MCF 10A (cell line): ENCODE measurements at regions not wholly inside any gene's neighbourhood (a gene's known extent, or its start where the extent isn't known, plus 50 kb on each side); places are given as distances from the start of the nearest gene placed in this dataset.

Source experiments
- BruUV-seq: library from RNA; stranded (reverse); fragments of 400-500 nt; replicated peaks from 2 replicates; lab custom pipeline; 2021; lab: Mats Ljungman, UMichigan
- CTCF ChIA-PET: fragments of 300-600 bp; sonication (Branson Sonifier 250); formaldehyde crosslinking; extraction: SDS; loops from one replicate; lab custom pipeline; 2021; ENCODE audit warnings: antibody characterized with exemption, inconsistent platforms; lab: Yijun Ruan, JAX
- POLR2A ChIA-PET: fragments of 300-600, 350-650 bp; sonication (Branson Sonifier 250); formaldehyde crosslinking; extraction: SDS; loops from one replicate; lab custom pipeline; 2020; ENCODE audit warnings: antibody characterized with exemption, inconsistent platforms; lab: Yijun Ruan, JAX
- DNase-seq: peaks from one replicate; pipeline ENCODE4 v3.0.0-alpha.2; 2018; ENCODE audit not compliant: unreplicated experiment
- H3K27ac Mint-ChIP-seq: one replicate; pipeline ENCODE4 v1.8.0; 2022; ENCODE audit warnings: mild to moderate bottlenecking, low read depth, mixed read lengths; ENCODE audit not compliant: unreplicated experiment
- H3K27me3 Mint-ChIP-seq: one replicate; pipeline ENCODE4 v1.8.0; 2022; ENCODE audit warnings: mixed read lengths; ENCODE audit not compliant: insufficient read depth, unreplicated experiment
- H3K36me3 Mint-ChIP-seq: one replicate; pipeline ENCODE4 v1.8.0; 2022; ENCODE audit warnings: mild to moderate bottlenecking, moderate library complexity, mixed read lengths; ENCODE audit not compliant: insufficient read depth, unreplicated experiment
- H3K4me1 Mint-ChIP-seq: one replicate; pipeline ENCODE4 v1.8.0; 2022; ENCODE audit warnings: mixed read lengths; ENCODE audit not compliant: insufficient read depth, unreplicated experiment
- H3K4me3 Mint-ChIP-seq: one replicate; pipeline ENCODE4 v1.8.0; 2022; ENCODE audit warnings: mild to moderate bottlenecking, moderate library complexity, mixed read lengths; ENCODE audit not compliant: unreplicated experiment
- H3K9me3 Mint-ChIP-seq: one replicate; pipeline ENCODE4 v1.8.0; 2022; ENCODE audit warnings: mixed read lengths; ENCODE audit not compliant: unreplicated experiment
- intact Hi-C: fragments of 100-400 bp; cut with micrococcal nuclease; formaldehyde crosslinking; loops from 2 replicates; pipeline ENCODE4 v1.14.1; 2022
- TF ChIP-seq, protein P1 (sequence below): fragments of 200-600 bp; IDR thresholded peaks from one replicate; pipeline ENCODE4 v1.8.0; 2022; ENCODE audit warnings: antibody characterized with exemption, mild to moderate bottlenecking; ENCODE audit not compliant: unreplicated experiment

- ChIA-PET CTCF (no interaction called here), POLR2A (no interaction called here)
- H3K4me1 Mint-ChIP-seq, result no peaks in the 10 kb centered on the region
- no peak overlapping the region for H3K4me3 Mint-ChIP-seq
- TF ChIP-seq, protein P1, sequence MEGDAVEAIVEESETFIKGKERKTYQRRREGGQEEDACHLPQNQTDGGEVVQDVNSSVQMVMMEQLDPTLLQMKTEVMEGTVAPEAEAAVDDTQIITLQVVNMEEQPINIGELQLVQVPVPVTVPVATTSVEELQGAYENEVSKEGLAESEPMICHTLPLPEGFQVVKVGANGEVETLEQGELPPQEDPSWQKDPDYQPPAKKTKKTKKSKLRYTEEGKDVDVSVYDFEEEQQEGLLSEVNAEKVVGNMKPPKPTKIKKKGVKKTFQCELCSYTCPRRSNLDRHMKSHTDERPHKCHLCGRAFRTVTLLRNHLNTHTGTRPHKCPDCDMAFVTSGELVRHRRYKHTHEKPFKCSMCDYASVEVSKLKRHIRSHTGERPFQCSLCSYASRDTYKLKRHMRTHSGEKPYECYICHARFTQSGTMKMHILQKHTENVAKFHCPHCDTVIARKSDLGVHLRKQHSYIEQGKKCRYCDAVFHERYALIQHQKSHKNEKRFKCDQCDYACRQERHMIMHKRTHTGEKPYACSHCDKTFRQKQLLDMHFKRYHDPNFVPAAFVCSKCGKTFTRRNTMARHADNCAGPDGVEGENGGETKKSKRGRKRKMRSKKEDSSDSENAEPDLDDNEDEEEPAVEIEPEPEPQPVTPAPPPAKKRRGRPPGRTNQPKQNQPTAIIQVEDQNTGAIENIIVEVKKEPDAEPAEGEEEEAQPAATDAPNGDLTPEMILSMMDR, result no peak
- H3K36me3 Mint-ChIP-seq, result no peaks in the 10 kb centered on the region
- H3K27ac Mint-ChIP-seq, result no peak overlapping the region
- no TSS peak for BruUV-seq
- intact Hi-C loops, result no loop called here
- no peak for DNase-seq
- no peaks in the 10 kb centered on the region for H3K27me3 Mint-ChIP-seq
- H3K9me3 Mint-ChIP-seq, result peaks cover 13% of the 10 kb centered on the region
These were observed 617.3 kb upstream of the ST8SIA4 start for GRCh38 chr5:101520417-101520816.

- no peak overlapping the region for H3K27ac Mint-ChIP-seq
- POLR2A ChIA-PET, result no interaction called here
- no peak for DNase-seq
- H3K4me1 Mint-ChIP-seq, result no peaks in the 10 kb centered on the region
- no peaks in the 10 kb centered on the region for H3K27me3 Mint-ChIP-seq
- no TSS peak for BruUV-seq
- CTCF ChIA-PET, result interaction anchor here (0.6 kb wide), 2 partner anchors 16 to 639 kb away, joined by 3 to 4 read pairs; no protein-coding TSS in a partner anchor
- intact Hi-C loops, result no loop called here
- TF ChIP-seq, protein P1, result no peak
- no peak overlapping the region for H3K4me3 Mint-ChIP-seq
- peaks cover 14% of the 10 kb centered on the region for H3K9me3 Mint-ChIP-seq
- no peaks in the 10 kb centered on the region for H3K36me3 Mint-ChIP-seq
These were observed 614.7 kb upstream of the ST8SIA4 start for GRCh38 chr5:101517795-101518194.

DNA sequence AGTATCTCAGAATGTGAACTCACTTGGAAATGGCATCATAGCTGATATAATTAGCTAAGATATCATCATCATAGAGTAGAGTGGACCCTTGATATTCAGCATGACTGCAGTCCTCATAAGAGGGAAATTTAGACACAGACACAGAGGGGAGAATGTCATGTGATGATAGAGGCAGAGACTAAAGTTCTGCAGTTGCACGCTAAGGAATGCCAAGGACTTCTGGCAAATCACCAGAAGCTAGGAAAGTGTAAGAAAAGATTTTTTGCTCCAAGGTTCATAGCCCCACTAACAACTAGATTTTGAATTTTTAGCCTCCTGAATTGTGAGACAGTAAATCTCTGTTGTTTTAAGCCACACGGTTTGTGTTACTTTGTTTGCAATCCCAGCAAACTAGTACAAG lies 612.6 kb upstream of the ST8SIA4 start:
- H3K4me3 Mint-ChIP-seq, result no peak overlapping the region
- intact Hi-C loops, result no loop called here
- no peaks in the 10 kb centered on the region for H3K27me3 Mint-ChIP-seq
- POLR2A ChIA-PET, result no interaction called here
- no peak overlapping the region for H3K27ac Mint-ChIP-seq
- DNase-seq, result no peak
- H3K36me3 Mint-ChIP-seq, result no peaks in the 10 kb centered on the region
- TF ChIP-seq, protein P1, result no peak
- peaks cover 14% of the 10 kb centered on the region for H3K9me3 Mint-ChIP-seq
- BruUV-seq, result no TSS peak
- H3K4me1 Mint-ChIP-seq, result no peaks in the 10 kb centered on the region
- CTCF ChIA-PET, result interaction anchor here (0.7 kb wide), 1 partner anchor 322 kb away, joined by 3 read pairs; no protein-coding TSS in a partner anchor

GRCh38 chr5:101505891-101506570 lies 602.9 kb upstream of the ST8SIA4 start:
- ChIA-PET CTCF (no interaction called here), POLR2A (interaction anchor here (0.6 kb wide), 1 partner anchor 56 kb away, joined by 3 read pairs; no protein-coding TSS in a partner anchor)
- Mint-ChIP-seq H3K27me3 (no peaks in the 10 kb centered on the region), H3K36me3 (no peaks in the 10 kb centered on the region), H3K9me3 (peaks cover 17% of the 10 kb centered on the region), H3K4me1 (no peaks in the 10 kb centered on the region), H3K4me3 (no peak overlapping the region), H3K27ac (no peak overlapping the region)
- TF ChIP-seq, protein P1, result no peak
- intact Hi-C loops, result no loop called here
- BruUV-seq, result no TSS peak
- DNase-seq, result no peak
